Mesothelial cell of epicardium (in vitro differentiated cells): ENCODE measurements at regions not wholly inside any gene's neighbourhood (a gene's known extent, or its start where the extent isn't known, plus 50 kb on each side); places are given as distances from the start of the nearest gene placed in this dataset.

Source experiments
- DNase-seq, 2 experiments: peaks; one replicate each; pipeline ENCODE4 v3.0.0; 2021; ENCODE audit warnings: low spot score in 2 of 2; ENCODE audit not compliant: unreplicated experiment in 2 of 2
- H3K27ac Mint-ChIP-seq: 2 replicates; pipeline ENCODE4 v1.8.0; 2021; ENCODE audit warnings: mixed read lengths
- H3K27me3 Mint-ChIP-seq: 2 replicates; pipeline ENCODE4 v1.8.0; 2021; ENCODE audit warnings: low read depth, mixed read lengths
- H3K36me3 Mint-ChIP-seq: 2 replicates; pipeline ENCODE4 v1.8.0; 2021; ENCODE audit warnings: mixed read lengths
- H3K4me1 Mint-ChIP-seq: 2 replicates; pipeline ENCODE4 v1.8.0; 2021; ENCODE audit warnings: mixed read lengths
- H3K4me3 Mint-ChIP-seq: 2 replicates; pipeline ENCODE4 v1.8.0; 2021; ENCODE audit warnings: mild to moderate bottlenecking, moderate library complexity, mixed read lengths
- H3K9me3 Mint-ChIP-seq: 2 replicates; pipeline ENCODE4 v1.8.0; 2021; ENCODE audit warnings: mixed read lengths
- CTCF ChIP-seq: fragments of 200-600 bp; sonication (generic); IDR thresholded peaks from one replicate; pipeline ENCODE4 v1.5.0; 2021; ENCODE audit warnings: antibody characterized with exemption; ENCODE audit not compliant: unreplicated experiment

GRCh38 chr20:50347284-50348063 lies 156.8 kb downstream of the CEBPB start:
- no peak for TF ChIP-seq CTCF
- no peak overlapping the region for H3K4me3 Mint-ChIP-seq
- no peak overlapping the region for H3K27ac Mint-ChIP-seq
- no peaks in the 10 kb centered on the region for H3K36me3 Mint-ChIP-seq
- peaks cover 14% of the 10 kb centered on the region for H3K4me1 Mint-ChIP-seq
- DNase-seq, result no peak
- H3K27me3 Mint-ChIP-seq, result no peaks in the 10 kb centered on the region
- no peaks in the 10 kb centered on the region for H3K9me3 Mint-ChIP-seq

DNA sequence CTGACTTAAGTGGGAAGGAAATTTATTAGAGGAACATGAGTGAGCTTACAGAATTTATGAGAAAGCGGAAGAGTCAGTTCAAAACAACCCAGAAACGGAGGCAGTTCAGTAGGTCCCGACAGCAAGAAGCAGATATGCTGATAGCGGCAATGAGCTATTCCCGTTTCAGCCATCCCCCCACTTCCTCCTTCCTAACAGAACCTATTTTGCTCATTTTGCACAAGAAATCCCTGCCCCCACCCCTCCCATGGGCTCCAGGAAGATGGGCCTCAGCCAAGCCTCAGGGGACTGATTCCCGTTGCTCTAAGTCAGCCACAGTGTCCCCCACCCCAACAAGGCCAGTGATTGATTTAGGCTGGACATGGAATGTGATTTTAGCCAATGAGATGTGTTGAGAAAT lies 157.5 kb downstream of the CEBPB start:
- Mint-ChIP-seq H3K27me3 (no peaks in the 10 kb centered on the region), H3K4me3 (no peak overlapping the region), H3K4me1 (peaks cover 14% of the 10 kb centered on the region), H3K27ac (peak overlapping the region; percentile 53), H3K36me3 (no peaks in the 10 kb centered on the region), H3K9me3 (no peaks in the 10 kb centered on the region)
- no peak for TF ChIP-seq CTCF
- DNase-seq, result no peak

- H3K4me3 Mint-ChIP-seq, result no peak overlapping the region
- H3K9me3 Mint-ChIP-seq, result no peaks in the 10 kb centered on the region
- no peak for TF ChIP-seq CTCF
- no peaks in the 10 kb centered on the region for H3K36me3 Mint-ChIP-seq
- DNase-seq, result no peak
- no peak overlapping the region for H3K27ac Mint-ChIP-seq
- H3K4me1 Mint-ChIP-seq, result peaks cover 14% of the 10 kb centered on the region
- H3K27me3 Mint-ChIP-seq, result no peaks in the 10 kb centered on the region
These were observed 159.5 kb upstream of the PTPN1 start for GRCh38 chr20:50350510-50351249.

GRCh38 chr20:50351541-50351940 lies 158.6 kb upstream of the PTPN1 start:
- no peak for TF ChIP-seq CTCF
- Mint-ChIP-seq H3K36me3 (no peaks in the 10 kb centered on the region), H3K27ac (no peak overlapping the region), H3K4me1 (peaks cover 10% of the 10 kb centered on the region), H3K4me3 (no peak overlapping the region), H3K9me3 (no peaks in the 10 kb centered on the region), H3K27me3 (no peaks in the 10 kb centered on the region)
- no peak for DNase-seq

GRCh38 chr20:50353289-50353961 lies 156.8 kb upstream of the PTPN1 start:
- no peak for DNase-seq
- H3K36me3 Mint-ChIP-seq, result no peaks in the 10 kb centered on the region
- no peaks in the 10 kb centered on the region for H3K4me1 Mint-ChIP-seq
- H3K4me3 Mint-ChIP-seq, result no peak overlapping the region
- TF ChIP-seq CTCF, result no peak
- H3K27ac Mint-ChIP-seq, result no peak overlapping the region
- no peaks in the 10 kb centered on the region for H3K27me3 Mint-ChIP-seq
- H3K9me3 Mint-ChIP-seq, result no peaks in the 10 kb centered on the region
